Medulla oblongata (tissue), 1 donor: ENCODE measurements at regions not wholly inside any gene's neighbourhood (a gene's known extent, or its start where the extent isn't known, plus 50 kb on each side); places are given as distances from the start of the nearest gene placed in this dataset.
"Not testable (repeated sequence)": the region's sequence is repeated elsewhere in the genome, so short reads cannot be mapped to it uniquely, and the experiment has no call there.

Source experiments
- DNase-seq: peaks from one replicate; pipeline ENCODE4 v3.0.0-alpha.2; 2015; ENCODE audit errors: extremely low spot score

DNA sequence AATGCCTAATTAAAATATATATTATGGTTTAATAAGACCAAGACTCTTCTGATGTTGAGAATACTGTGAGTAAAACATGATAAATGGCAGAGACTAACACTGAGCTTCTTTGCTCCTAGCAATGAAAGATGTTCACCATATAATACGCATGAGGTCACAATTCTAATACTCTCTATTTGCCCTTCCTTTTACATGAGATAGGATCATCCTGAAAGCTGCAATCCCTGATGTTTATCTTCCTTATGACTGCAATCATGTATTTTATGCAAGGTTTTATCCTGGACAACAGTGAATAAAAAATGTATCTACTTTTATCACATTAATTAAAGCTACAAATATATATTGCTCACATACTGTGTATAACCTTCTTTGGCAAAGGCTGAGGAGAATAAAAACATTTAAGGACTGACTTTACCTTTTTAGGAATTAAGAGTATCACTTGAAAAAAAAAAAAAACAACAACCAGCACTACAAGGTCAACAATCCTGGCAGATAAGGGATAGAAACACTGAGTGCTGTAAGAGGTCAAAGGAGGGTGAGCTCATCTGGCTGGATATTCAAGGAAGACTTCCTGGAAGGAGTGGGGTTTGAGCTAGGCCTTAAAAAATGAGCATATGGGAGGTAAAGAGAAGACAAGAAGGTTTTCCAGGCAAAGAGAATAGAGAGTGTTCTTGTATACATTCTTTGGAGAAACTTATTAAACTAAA is 99.9 kb downstream of the AREG start:
- DNase-seq, result no peak

DNA sequence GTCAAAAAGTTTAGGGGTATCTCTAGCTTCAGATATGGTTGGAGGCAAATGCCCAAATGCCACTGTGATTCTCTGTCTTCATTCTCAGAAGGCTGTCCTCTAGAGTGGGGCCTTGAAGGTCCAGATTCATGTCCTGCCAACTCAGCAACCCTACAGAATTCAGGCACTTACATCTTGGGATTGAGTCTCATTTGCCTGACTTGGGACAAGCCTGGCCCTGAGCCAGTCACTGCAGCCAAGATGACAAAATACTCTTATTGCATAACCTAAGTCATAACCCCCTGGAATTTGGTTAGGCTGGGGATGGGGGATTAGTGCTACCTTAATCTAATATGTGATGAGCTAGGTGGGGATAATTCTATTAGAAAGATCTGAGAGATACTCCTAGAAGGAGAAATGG is 100.5 kb downstream of the AREG start:
- DNase-seq, result no peak

DNA sequence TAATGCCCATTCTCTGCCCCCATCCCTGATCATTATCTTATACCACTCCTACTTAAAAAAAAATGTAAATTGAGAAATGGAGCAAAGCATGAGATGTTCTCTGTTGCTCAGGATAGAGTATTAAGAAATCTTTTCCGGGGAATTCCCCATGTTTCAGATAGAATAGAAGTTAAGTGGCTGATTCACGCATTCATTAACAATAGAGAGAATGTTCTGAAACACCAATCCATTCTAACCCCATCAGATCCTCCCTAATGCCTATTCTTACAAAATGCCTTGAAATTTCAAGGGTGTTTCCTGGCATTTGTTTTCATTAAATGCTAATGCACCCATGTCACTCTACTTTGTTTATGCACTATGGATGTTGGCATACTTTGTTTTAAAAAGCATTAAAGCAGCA is 101.1 kb downstream of the AREG start:
- no peak for DNase-seq

DNA sequence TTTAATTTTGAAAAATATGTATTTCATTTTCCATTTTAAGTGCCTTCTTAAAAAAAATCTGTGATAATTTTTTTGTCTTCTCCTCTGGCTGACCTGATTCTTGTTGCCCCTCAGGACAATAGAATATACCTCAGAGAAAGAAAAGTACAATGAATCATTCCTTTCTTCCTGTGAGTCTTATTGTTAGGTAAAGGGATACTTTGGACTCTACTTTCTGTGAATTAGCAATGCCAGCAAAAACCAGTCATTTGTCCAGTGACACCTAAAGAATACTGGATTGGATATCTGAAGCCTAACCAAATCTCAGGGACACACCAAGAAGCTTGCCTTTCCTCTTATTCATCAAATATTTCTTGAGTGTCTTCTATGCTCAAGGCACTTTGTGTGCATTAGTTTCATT is 102.1 kb downstream of the AREG start:
- no peak for DNase-seq

DNA sequence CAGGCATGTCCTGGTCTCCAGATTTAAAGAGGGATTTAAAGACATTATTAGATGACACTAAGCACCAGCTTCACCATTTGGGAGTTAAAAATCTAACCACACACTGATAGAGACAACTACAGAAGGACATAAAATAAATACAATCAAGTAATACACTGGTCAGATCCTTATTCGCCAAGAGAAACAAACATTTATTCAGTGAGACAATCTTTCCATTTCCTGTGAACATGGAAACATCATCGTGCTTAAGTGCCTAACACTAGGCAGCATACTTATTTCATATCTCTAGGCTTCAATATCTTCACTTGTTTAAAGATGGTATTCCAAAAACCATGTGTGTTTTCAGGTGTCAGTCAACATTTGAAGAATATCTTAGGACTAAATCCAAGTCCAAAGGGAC is 103.6 kb downstream of the AREG start:
- no peak for DNase-seq

DNA sequence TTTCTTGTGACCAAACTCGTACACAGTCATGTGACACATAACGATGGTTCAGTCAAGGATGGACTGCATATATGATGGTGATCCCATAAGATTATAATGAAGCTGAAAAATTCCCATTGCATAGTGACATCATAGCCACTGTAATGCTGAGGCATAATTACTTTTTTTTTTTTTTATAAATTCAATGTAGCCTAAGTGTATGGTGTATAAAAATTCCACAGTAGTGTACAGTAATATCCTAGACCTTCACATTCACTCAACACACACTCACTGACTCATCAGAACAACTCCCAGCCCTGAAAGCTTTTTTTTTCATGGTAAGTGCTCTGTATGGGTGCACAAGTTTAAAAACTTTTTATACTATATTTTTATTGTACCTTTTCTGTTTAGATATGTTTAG is 105.0 kb downstream of the AREG start:
- no peak for DNase-seq

DNA sequence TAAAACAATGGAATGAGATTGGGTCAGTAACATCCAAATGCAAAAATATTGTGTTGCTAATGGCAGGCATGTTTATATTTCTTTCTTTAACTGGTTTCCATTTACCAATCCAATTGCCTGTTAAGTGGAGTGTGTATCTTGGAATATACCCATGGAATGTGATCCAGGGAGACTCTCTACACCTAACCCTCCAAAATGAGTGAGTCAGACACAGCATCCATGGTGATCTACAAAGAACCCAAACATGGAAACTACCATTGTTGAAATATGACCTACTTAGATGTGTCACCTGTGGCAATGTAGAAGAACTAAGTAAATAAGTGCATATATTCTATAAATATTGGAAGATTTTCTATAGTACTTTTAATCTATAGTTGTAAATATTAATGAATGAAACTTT is 110.3 kb downstream of the AREG start:
- no peak for DNase-seq

DNA sequence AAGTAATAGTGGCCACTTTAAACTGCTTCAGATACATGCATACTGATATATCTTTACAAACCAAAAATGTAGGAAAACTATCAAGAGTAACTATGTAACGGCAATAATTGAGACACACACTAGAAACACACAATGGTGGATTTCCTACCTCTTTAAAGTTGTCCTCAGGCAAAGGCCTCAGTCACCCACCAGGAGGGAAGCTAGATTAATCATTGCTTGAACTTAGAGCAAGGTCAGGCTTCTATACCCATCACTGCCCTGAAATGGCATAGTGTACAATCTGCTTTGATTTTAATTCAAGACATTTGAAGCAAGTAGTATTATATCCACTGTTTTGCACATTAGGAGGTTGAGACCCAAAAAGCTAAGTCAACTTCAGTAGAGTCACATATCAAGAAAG is 110.9 kb downstream of the AREG start:
- DNase-seq, result no peak

DNA sequence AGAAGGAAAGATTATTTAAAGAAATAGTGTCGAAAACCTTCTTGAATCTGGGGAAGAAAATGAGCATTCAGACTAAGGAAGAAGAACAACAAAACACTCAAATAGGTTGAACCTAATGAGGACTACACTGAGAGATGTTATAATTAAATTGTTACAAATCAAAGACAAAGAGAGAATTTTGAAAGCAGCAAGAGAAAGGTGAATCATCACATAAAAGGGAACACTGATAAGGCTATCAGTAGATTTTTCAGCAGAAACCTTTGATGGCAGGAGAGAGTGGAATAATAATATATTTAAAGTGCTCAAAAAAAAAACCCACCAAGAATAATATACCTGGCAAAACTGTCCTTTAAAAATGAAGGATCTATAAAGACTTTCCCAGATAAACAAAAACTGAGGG is 114.9 kb downstream of the AREG start:
- no peak for DNase-seq

DNA sequence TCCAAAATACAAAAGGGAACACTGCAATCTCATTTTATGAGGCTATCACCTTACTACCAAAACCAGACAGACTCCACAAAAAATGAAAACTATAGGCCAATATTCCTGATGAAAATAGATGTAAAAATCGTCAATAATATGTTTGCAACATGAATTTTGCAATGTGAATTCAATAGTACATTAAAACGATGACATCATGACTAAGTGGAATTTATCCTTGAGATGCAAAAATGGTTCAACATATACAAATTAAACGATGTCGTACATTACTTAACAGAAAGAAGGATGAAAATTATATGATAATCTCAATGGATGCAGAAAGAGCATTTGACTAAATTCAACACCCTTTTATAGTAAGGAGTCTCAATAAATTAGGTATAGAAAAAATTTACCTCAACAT is 123.0 kb downstream of the AREG start:
- DNase-seq, result no peak

DNA sequence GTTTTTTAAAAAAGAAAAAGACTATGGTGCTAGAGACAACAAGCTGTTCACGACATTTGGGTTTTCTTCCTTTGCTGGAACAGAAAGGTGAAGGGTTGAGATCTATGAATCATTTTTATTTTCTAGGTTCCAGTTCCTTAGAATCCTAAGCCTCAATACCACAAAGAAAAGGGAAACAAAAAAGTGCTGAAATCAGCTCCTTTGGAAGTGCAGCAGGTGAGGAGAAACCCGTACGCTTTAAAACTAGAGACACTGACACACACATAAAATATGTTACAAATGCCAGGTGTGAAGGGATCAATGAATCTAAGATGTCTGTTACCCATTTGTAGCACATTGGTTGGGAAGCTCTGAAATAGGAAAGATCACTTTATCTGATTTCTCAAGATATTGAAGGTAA is 125.2 kb downstream of the AREG start:
- no peak for DNase-seq

DNA sequence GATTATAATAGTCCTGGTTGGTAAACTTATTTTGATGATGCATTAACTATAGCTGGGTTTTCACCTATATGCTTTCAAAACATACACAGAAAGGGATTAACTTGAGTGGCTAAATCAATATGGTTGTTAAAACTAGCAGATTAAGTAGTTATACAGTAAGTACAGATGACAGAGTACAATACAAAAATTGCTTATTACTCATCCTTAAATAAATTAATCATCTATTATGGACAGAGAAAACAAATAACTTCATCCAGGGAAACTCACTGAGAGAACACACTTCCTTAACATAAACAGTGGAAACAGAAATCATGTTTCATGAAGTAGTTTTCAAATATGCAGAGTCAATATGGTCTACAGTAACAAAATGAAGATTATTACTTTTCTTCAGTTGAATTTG is 133.4 kb downstream of the AREG start:
- DNase-seq, result no peak

DNA sequence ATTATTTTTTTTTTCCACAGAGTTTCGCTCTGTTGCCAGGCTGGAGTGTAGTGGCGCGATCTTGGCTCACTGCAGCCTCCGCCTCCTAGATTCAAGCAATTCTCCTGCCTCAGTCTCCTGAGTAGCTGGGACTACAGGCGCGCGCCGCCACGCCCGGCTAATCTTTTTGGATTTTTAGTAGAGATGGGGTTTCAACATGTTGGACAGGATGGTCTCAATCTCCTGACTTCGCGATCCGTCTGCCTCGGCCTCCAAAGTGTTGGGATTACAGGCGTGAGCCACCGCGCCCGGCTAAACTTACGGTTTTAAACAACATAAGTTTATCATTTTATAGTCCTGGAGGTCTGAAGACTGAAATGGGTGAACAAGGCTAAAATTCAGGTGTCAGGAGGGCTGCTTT is 133.9 kb downstream of the AREG start:
- not testable (repeated sequence) for DNase-seq

DNA sequence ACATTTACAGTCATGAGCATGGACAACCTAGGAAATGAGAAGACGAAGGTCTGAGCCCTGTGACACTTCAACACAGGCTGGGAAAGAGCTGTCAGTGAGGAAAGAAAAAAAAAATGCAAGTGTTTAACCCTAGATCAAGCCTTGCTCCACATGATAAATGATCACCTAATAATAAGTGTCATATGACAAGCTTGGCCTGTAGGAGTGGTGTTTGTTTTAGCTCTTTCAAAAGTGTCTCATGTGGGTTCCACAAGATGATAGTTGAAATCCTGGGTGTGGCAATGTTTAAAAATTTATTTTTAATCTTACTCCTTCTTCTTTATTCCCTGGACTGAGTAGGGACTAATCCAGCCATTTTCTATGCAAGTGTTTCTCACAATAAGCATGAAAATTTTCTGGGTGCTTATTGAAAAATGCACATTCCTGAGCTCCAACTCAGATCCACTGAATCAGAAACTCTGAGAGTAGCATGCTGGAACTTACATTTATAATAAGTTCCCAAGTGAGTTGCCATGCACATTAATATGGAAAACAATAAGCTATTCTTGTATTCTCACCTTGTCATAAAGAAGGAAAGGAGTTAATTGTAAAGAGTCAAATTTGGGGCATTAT is 138.3 kb downstream of the AREG start:
- DNase-seq, result no peak

DNA sequence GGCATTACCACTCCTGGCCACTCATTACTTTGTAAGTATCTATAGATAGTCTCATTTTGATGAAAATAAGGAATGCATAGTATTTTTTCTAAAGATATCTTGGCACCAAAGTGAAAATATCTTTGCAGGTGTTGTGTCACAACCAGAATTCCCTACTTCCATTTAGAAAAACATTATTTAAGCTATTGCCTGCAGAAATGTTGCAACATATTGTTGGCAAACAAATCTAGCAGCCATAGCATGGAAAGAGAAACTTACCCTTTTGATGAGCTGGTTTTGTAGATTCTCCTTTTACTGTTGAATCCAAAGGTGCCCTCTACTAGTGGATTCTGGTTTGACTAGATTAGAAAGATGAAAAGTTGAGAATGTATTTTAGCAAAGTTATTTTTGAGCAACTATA is 138.8 kb downstream of the AREG start:
- no peak for DNase-seq

DNA sequence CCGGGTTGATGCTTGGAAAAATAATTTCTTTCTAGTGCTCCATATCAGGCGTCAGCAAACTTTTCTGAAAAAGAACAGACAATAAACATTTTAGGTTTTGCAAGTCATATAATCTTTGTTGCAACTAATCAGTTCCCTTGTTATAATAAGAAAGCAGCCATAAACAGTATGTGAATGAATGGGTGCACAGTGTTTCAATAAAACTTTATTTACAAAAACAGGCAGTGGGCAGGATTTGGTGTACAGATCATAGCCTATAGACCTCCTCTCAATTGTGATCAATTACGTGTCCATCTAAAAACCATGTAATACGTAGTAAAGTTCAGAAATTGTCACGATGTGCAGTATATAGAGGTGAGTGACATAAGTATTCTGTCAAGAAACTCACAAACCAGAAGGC is 143.4 kb downstream of the AREG start:
- DNase-seq, result no peak

DNA sequence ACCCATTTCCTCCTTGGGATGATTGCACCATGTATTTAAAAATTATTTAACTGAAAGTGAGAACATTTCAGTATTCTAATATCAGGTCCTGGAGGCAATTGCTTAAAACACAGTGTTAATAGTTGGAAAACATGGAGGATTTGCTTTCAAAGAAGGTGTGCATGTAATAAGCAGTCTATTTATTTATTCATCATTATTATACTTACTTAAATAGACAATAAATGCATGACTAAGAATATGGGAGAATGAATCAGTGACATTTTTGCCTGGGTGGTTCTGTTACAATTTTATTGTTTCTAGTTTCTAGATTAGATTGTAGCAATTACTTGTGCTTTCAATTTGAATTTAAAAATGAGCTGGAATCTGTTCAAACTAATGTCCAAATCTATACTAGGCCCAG is 145.5 kb downstream of the AREG start:
- no peak for DNase-seq

DNA sequence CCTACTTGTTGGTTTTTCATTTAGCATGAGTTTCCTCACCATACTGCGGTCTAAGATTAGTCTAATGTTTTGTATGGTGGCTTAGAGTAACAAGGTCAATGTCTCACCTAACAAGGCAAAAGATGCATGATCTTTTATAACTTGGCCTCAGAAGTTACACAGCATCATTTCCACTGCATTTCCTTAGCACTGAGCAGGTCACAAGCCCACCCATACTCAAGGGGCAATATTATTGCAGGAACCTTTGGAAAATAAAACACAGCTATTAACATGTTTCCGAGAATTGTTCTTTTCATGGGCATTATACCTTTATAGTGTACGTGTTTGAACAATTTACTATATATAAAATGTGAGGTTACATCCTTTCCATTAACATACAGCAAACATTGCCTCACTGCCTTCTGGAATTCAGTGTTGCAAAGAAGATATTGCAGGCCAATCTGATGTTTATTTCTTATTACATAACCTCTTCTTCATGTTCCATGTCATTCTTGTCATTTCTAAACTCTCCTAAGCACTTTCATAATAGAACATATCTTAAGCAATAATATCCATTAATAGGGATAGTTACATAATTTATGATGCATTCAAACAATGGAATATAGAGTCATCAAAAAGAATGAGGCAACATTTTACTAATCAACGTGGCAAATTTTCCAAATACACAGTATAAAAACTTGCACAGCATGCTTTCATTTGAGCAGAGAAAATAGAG is 153.8 kb downstream of the AREG start:
- DNase-seq, result no peak

DNA sequence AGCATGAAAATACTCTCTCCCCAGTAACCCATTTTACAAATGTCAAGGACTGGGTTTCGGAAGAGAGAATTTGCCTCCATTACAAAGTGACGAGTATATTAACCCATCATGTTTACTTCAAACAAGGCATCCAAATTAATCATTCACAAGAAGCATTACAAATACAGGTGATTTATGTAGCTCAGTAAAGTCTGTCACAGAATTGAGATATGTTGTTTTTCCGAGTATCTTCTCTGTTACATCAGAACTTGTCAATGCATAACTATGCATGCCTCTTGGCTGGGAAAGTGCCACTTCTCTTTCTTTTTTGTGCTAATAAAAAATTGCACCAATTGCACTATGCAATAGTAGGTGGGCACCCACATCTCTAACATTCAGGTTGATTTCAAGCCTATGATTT is 158.2 kb downstream of the AREG start:
- DNase-seq, result no peak

DNA sequence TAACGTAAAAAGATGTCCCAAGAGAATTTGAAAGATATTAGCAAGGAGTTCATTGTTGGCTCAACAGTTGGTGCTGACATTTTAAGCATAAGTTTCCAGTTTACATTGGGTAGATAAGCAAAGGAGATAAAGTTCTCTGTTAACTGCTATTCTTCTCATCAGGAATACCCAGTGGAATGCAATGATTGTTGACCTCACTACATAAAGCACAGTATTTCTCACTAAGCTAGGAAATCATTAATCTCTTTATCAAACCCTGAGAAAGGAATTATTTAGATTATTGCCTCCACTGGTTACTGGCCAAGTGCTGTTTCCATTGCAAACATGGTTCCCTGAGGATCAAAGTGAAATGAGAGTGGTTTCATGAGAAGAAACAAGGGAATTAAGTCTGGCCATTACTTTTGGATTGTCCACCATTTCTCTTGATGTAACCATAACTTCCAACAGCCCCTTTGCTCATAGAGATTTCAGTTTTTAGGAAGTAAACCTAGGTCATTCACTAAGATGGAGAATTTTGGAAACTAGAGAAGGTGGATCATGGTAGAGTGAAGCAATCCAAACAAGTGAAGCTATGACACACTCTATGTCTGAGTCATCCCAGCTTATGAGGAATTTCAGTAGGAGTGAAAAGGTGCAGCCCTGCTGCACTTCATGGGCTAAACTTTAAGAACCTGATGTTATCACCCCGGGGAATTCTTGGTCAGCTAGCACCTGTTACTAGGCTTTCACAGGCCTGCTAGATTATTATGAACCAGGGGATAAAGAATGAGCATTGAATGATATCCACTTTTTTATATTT is 163.4 kb downstream of the AREG start:
- no peak for DNase-seq

DNA sequence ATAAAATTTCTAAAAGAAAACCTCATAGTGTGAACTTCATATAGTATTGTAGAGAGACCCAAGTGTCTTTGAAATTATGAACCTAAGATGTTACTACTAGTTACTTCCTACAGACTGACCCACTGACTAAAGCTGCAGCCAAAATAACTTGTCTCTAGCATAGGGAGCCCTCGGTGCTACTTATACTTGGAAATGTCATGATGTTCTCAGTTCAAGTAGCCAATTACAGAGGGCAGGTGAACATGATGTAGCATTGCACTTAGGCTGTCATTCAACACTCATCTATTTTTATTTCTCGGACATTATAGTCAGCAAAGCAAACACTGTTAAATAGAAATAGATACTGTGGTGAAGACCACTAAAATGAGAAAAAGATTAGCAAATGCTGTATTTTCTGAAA is 165.6 kb downstream of the AREG start:
- no peak for DNase-seq

DNA sequence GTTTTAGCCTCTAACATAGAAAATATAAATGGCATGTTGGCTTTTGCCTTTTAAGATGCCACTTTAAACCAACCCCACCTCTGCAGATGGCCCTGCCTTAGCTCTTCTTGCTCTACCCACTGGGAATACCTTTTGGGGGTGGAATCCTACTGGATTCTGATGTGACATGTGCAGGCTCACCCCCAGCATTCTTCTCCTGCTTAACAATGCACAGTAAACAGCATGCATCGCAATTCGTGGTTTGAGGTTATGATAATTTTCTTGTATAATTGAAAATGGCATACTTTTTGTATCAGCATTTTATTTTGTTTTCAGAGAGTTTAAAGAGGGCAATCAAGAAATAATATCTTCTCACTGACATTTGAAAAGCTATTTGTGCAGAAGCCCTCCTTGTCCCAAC is 167.9 kb downstream of the AREG start:
- no peak for DNase-seq

DNA sequence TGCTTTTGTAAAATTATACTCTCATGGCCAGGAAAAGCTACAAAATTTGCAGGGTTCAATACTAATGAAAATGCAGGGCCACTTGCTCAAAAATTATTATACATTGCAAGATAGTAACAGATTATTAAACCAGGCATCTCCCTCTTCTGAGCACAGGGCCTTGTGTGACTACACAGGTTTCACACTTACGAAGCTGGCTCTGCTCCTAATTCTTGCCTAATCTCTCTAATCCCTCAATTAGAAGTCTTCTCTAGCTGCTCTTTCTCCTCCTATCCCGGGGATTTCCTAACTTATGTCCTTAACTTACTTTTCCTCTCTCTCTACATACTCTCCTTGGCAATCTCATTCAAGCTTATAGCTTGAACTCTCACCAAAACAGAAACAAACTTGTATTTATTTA is 168.3 kb downstream of the AREG start:
- DNase-seq, result no peak
